HepG2 (cell line): ENCODE measurements at regions not wholly inside any gene's neighbourhood (a gene's known extent, or its start where the extent isn't known, plus 50 kb on each side); places are given as distances from the start of the nearest gene placed in this dataset.

Experiments used
- ATAC-seq: fragments of 200-7000 bp; cut with Tn5 transposase; 3 replicates; pipeline ENCODE4 v1.9.1; 2020; ENCODE audit warnings: mild to moderate bottlenecking, moderate library complexity
- BruUV-seq: library from RNA; stranded (reverse); fragments of 400-500 nt; replicated peaks from 2 replicates; lab custom pipeline; 2021; lab: Mats Ljungman, UMichigan
- CTCF ChIA-PET: fragments of 300-600 bp; formaldehyde crosslinking; extraction: SDS; loops from one replicate; lab custom pipeline; 2021; ENCODE audit warnings: low total read pairs, inconsistent platforms, low intra/inter-chr PET ratio; lab: Yijun Ruan, JAX
- POLR2A ChIA-PET: fragments of 350-600 bp; sonication (Branson Sonifier 250); formaldehyde crosslinking; loops from one replicate; lab custom pipeline; 2020; ENCODE audit warnings: antibody characterized with exemption, inconsistent platforms; lab: Yijun Ruan, JAX
- DNase-seq: peaks from one replicate; pipeline ENCODE4 v3.0.0-alpha.2; 2015; ENCODE audit warnings: low spot score
- FAIRE-seq: peaks from 3 replicates; lab custom pipeline; 2011; peaks lifted over from hg19 to GRCh38; lab: Jason Lieb, UNC
- H2AFZ ChIP-seq: one replicate; pipeline ENCODE4 v1.6.1; 2011; ENCODE audit warnings: low read length, inconsistent platforms
- H3K27ac ChIP-seq: fragments of 300-600 bp; 3 replicates; pipeline ENCODE4 v1.8.0; 2011; ENCODE audit warnings: mixed run types, mild to moderate bottlenecking, mixed read lengths, low read length, inconsistent platforms; ENCODE audit not compliant: insufficient read depth; ENCODE audit errors: extremely low read length
- H3K27me3 ChIP-seq, 2 experiments: fragments of 200-600 bp in 1 of 2; 2 replicates in 1 of 2; 3 replicates in 1 of 2; pipeline versions ENCODE4 v1.6.0 to v1.8.0; 2011; ENCODE audit warnings: low read length in 2 of 2, mild to moderate bottlenecking in 2 of 2, moderate library complexity in 2 of 2, inconsistent platforms in 1 of 2; ENCODE audit not compliant: insufficient read depth in 2 of 2, control insufficient read depth in 1 of 2
- H3K36me3 ChIP-seq, 2 experiments: fragments of 200-600 bp in 1 of 2; replicated peaks in 1 of 2; 2 replicates in 1 of 2; 3 replicates in 1 of 2; pipeline versions ENCODE4 v1.5.1 to v1.8.0; 2011; ENCODE audit warnings: low read length in 2 of 2, inconsistent platforms in 1 of 2; ENCODE audit not compliant: insufficient read depth in 2 of 2, control insufficient read depth in 1 of 2
- H3K4me1 ChIP-seq: 2 replicates; pipeline ENCODE4 v1.5.1; 2012; ENCODE audit warnings: low read length, inconsistent platforms; ENCODE audit not compliant: insufficient read depth
- H3K4me2 ChIP-seq: 2 replicates; pipeline ENCODE4 v1.6.0; 2011; ENCODE audit warnings: low read depth, low read length, inconsistent platforms
- H3K4me3 ChIP-seq, 3 experiments: fragments of 200-600 bp in 1 of 3; sonication (generic), shearing (Covaris generic) in 1 of 3; replicated peaks in 1 of 3; 2 replicates each; pipeline ENCODE4 v1.5.1; 2011 to 2016; ENCODE audit warnings: low read length in 3 of 3, inconsistent platforms in 2 of 3, low read depth in 2 of 3, mild to moderate bottlenecking in 2 of 3, control low read depth in 1 of 3, mixed read lengths in 1 of 3; ENCODE audit not compliant: insufficient read depth in 1 of 3
- H3K79me2 ChIP-seq: one replicate; pipeline ENCODE4 v1.6.1; 2011; ENCODE audit warnings: low read length, inconsistent platforms; ENCODE audit not compliant: insufficient read depth
- H3K9ac ChIP-seq: 2 replicates; pipeline ENCODE4 v1.6.0; 2011; ENCODE audit warnings: mild to moderate bottlenecking, low read depth, low read length, inconsistent platforms; ENCODE audit not compliant: insufficient read depth
- H3K9me3 ChIP-seq: 2 replicates; pipeline ENCODE4 v1.5.1; 2012; ENCODE audit warnings: mild to moderate bottlenecking, low read length
- H4K20me1 ChIP-seq: 2 replicates; pipeline ENCODE4 v1.6.0; 2011; ENCODE audit warnings: inconsistent platforms, mild to moderate bottlenecking, low read length, moderate library complexity; ENCODE audit not compliant: insufficient read depth
- HES4 ChIP-seq: sonication (generic); formaldehyde crosslinking; IDR thresholded peaks from 2 replicates; pipeline ENCODE4 v1.9.0; 2021; ENCODE audit warnings: mild to moderate bottlenecking, missing genetic modification reagents, borderline replicate concordance
- JUNB ChIP-seq: sonication (generic); formaldehyde crosslinking; IDR thresholded peaks from 2 replicates; pipeline ENCODE4 v1.8.0; 2022; ENCODE audit warnings: missing genetic modification reagents, mild to moderate bottlenecking, borderline replicate concordance
- NFE2 ChIP-seq: sonication (generic); formaldehyde crosslinking; IDR thresholded peaks from 2 replicates; pipeline ENCODE4 v1.4.0; 2020; ENCODE audit warnings: missing genetic modification reagents
- NKX3-1 ChIP-seq: sonication (generic); formaldehyde crosslinking; IDR thresholded peaks from 2 replicates; pipeline ENCODE4 v1.5.0; 2020; ENCODE audit warnings: missing genetic modification reagents
- TCF7 ChIP-seq: sonication (generic); IDR thresholded peaks from 2 replicates; pipeline ENCODE4 v1.6.1; 2016; ENCODE audit warnings: antibody characterized with exemption, low read depth
- TP53 ChIP-seq: sonication (generic); formaldehyde crosslinking; conservative IDR thresholded peaks from 2 replicates; pipeline ENCODE4 v1.4.0; 2020; ENCODE audit warnings: missing genetic modification reagents
- ZMAT5 ChIP-seq: sonication (generic); formaldehyde crosslinking; IDR thresholded peaks from 2 replicates; pipeline ENCODE4 v1.5.0; 2020; ENCODE audit warnings: mild to moderate bottlenecking, low read depth, missing genetic modification reagents, borderline replicate concordance
- ZNF543 ChIP-seq: sonication (generic); formaldehyde crosslinking; IDR thresholded peaks from 2 replicates; pipeline ENCODE4 v1.4.0; 2020; ENCODE audit warnings: mild to moderate bottlenecking, missing genetic modification reagents
- ZNF639 ChIP-seq: conservative IDR thresholded peaks from 2 replicates; pipeline ENCODE4 v1.6.1; 2018; ENCODE audit warnings: missing genetic modification reagents
- ZNF839 ChIP-seq: sonication (generic); formaldehyde crosslinking; IDR thresholded peaks from 2 replicates; pipeline ENCODE4 v1.4.0; 2020; ENCODE audit warnings: missing genetic modification reagents, mild to moderate bottlenecking, borderline replicate concordance
- WGBS: methylation state at CpG from one replicate; pipeline ENCODE4 v1.1.6; 2017; ENCODE audit warnings: low lambda C conversion rate; 5-methylcytosine and 5-hydroxymethylcytosine counted together
- in situ Hi-C: cut with HindIII; loops from 2 replicates; pipeline ENCODE4 v1.10.0; 2017; ENCODE audit warnings: low pct_unique_long_range_greater_than_20kb; ENCODE audit not compliant: extremely low pct_ligation_motif_present
- intact Hi-C: fragments of 100-400 bp; cut with micrococcal nuclease; formaldehyde crosslinking; loops from one replicate; pipeline ENCODE4 v1.10.0; 2022; ENCODE audit not compliant: unreplicated experiment
- TF ChIP-seq, protein P1 (sequence below): IDR thresholded peaks from 2 replicates; pipeline ENCODE4 v1.6.1; 2016; ENCODE audit warnings: low read depth, missing genetic modification reagents, missing compliant biosample characterization
- TF ChIP-seq, protein P2 (sequence below): sonication (generic); formaldehyde crosslinking; IDR thresholded peaks from 2 replicates; pipeline ENCODE4 v1.5.1; 2020; ENCODE audit warnings: mild to moderate bottlenecking, missing genetic modification reagents, moderate library complexity
- TF ChIP-seq, protein P3 (sequence below): sonication (generic); formaldehyde crosslinking; IDR thresholded peaks from 2 replicates; pipeline ENCODE4 v1.5.0; 2020; ENCODE audit warnings: mild to moderate bottlenecking, missing genetic modification reagents

DNA sequence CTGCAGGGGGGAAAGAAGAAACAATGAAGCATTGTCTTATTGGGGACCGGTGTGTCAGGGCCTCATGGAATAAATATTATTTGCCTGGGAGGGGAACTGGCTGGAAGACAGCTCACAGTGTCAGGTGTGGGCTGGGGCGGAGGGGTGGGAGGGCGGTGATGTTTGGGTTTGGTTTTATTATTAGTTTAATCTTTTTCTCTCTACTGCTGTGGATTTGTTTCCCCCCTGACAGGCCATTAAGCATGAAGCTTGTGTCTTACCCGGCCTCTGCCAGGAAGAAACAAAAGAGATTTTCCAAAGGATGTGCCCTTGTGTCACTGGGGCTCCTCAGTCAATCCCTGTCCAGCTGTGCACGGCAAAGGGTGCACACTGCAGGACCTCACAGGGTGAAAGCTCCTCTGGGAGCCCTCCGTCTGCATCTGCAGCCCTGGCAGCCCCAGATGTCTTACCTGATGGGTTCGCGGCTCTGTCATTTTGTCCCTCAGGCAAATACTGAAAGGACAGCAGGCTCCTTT is 203.1 kb upstream of the TMEM45B start:
- Histone ChIP-seq H3K4me1 (no peaks in the 10 kb centered on the region), H3K9me3 (no peaks in the 10 kb centered on the region), H3K4me2 (no peak overlapping the region), H3K36me3 (no peaks in the 10 kb centered on the region), H3K9ac (no peak overlapping the region), H3K79me2 (no peaks in the 10 kb centered on the region), H3K27me3 (peaks cover 0 to 29% of the 10 kb centered on the region in 2 experiments; a peak in 1 of 5 replicates), H2AFZ (no peak overlapping the region), H4K20me1 (no peaks in the 10 kb centered on the region), H3K4me3 (no peak overlapping the region), H3K27ac (no peak overlapping the region)
- ATAC-seq (peak; percentile 28; the same call in 2 of the 3 replicates), DNase-seq (no peak), FAIRE-seq (no peak)
- intact Hi-C loops, result no loop called here
- no TSS peak for BruUV-seq
- ChIA-PET CTCF (no interaction called here), POLR2A (no interaction called here)
- 21% methylated on average over 8 of the region's 8 CpGs for WGBS
- in situ Hi-C loops, result no loop called here
- TF ChIP-seq, protein P1, sequence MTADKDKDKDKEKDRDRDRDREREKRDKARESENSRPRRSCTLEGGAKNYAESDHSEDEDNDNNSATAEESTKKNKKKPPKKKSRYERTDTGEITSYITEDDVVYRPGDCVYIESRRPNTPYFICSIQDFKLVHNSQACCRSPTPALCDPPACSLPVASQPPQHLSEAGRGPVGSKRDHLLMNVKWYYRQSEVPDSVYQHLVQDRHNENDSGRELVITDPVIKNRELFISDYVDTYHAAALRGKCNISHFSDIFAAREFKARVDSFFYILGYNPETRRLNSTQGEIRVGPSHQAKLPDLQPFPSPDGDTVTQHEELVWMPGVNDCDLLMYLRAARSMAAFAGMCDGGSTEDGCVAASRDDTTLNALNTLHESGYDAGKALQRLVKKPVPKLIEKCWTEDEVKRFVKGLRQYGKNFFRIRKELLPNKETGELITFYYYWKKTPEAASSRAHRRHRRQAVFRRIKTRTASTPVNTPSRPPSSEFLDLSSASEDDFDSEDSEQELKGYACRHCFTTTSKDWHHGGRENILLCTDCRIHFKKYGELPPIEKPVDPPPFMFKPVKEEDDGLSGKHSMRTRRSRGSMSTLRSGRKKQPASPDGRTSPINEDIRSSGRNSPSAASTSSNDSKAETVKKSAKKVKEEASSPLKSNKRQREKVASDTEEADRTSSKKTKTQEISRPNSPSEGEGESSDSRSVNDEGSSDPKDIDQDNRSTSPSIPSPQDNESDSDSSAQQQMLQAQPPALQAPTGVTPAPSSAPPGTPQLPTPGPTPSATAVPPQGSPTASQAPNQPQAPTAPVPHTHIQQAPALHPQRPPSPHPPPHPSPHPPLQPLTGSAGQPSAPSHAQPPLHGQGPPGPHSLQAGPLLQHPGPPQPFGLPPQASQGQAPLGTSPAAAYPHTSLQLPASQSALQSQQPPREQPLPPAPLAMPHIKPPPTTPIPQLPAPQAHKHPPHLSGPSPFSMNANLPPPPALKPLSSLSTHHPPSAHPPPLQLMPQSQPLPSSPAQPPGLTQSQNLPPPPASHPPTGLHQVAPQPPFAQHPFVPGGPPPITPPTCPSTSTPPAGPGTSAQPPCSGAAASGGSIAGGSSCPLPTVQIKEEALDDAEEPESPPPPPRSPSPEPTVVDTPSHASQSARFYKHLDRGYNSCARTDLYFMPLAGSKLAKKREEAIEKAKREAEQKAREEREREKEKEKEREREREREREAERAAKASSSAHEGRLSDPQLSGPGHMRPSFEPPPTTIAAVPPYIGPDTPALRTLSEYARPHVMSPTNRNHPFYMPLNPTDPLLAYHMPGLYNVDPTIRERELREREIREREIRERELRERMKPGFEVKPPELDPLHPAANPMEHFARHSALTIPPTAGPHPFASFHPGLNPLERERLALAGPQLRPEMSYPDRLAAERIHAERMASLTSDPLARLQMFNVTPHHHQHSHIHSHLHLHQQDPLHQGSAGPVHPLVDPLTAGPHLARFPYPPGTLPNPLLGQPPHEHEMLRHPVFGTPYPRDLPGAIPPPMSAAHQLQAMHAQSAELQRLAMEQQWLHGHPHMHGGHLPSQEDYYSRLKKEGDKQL, result no peak
- TF ChIP-seq ZNF543 (CRISPR knock-in tag) (no peak), TCF7 (no peak), ZMAT5 (CRISPR knock-in tag) (no peak), JUNB (CRISPR knock-in tag) (no peak), HES4 (no peak), TP53 (CRISPR knock-in tag) (no peak), NFE2 (CRISPR knock-in tag) (no peak), NKX3-1 (CRISPR knock-in tag) (no peak), ZNF639 (CRISPR knock-in tag) (no peak), ZNF839 (CRISPR knock-in tag) (no peak)
- TF ChIP-seq, protein P2, sequence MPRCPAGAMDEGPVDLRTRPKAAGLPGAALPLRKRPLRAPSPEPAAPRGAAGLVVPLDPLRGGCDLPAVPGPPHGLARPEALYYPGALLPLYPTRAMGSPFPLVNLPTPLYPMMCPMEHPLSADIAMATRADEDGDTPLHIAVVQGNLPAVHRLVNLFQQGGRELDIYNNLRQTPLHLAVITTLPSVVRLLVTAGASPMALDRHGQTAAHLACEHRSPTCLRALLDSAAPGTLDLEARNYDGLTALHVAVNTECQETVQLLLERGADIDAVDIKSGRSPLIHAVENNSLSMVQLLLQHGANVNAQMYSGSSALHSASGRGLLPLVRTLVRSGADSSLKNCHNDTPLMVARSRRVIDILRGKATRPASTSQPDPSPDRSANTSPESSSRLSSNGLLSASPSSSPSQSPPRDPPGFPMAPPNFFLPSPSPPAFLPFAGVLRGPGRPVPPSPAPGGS, result no peak
- TF ChIP-seq, protein P3, sequence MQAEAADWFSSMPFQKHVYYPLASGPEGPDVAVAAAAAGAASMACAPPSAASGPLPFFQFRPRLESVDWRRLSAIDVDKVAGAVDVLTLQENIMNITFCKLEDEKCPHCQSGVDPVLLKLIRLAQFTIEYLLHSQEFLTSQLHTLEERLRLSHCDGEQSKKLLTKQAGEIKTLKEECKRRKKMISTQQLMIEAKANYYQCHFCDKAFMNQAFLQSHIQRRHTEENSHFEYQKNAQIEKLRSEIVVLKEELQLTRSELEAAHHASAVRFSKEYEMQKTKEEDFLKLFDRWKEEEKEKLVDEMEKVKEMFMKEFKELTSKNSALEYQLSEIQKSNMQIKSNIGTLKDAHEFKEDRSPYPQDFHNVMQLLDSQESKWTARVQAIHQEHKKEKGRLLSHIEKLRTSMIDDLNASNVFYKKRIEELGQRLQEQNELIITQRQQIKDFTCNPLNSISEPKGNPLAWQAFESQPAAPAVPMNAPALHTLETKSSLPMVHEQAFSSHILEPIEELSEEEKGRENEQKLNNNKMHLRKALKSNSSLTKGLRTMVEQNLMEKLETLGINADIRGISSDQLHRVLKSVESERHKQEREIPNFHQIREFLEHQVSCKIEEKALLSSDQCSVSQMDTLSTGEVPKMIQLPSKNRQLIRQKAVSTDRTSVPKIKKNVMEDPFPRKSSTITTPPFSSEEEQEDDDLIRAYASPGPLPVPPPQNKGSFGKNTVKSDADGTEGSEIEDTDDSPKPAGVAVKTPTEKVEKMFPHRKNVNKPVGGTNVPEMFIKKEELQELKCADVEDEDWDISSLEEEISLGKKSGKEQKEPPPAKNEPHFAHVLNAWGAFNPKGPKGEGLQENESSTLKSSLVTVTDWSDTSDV (CRISPR knock-in tag), result no peak
